HFF-Myc (cell line): ENCODE measurements at regions not wholly inside any gene's neighbourhood (a gene's known extent, or its start where the extent isn't known, plus 50 kb on each side); places are given as distances from the start of the nearest gene placed in this dataset.
"Not testable (repeated sequence)": the region's sequence is repeated elsewhere in the genome, so short reads cannot be mapped to it uniquely, and the experiment has no call there.

Experiments used
- DNase-seq: peaks from one replicate; pipeline ENCODE4 v3.0.0-alpha.2; 2011; ENCODE audit warnings: low read depth; ENCODE audit errors: extremely low read depth
- H3K4me3 ChIP-seq: replicated peaks from 2 replicates; pipeline ENCODE4 v1.5.1; 2011; ENCODE audit warnings: low read depth, mild to moderate bottlenecking, control low read depth, low read length
- CTCF ChIP-seq: IDR thresholded peaks from 2 replicates; pipeline ENCODE4 v1.5.1; 2012; ENCODE audit warnings: mild to moderate bottlenecking, low read depth, low read length, control low read depth; ENCODE audit errors: missing control alignments

DNA sequence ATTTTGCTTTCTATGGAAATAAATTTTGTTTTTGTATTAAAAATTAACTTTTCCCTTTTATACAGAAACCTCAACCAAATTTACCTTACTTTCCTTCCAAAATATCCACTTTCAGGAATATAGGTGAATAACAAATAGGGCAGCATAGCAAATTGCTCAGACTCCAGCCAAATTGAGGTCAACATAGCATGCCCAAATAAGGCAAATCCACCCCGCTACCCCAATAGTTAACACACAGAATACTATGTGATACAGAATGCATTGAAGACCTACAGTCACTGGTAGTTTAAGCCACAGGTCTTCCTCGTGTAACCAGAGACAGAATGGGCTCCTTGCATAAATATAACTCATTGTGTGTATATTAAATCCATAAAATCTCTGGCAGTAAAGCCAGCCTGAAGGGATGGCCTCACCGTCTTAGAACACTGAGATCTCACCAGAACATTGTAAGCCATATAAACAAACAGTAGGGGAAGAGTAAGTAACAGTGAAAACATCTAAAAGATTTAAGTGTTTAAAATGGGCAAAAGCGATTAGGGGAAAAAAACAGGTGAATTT, 72.2 kb downstream of the PMAIP1 start:
- no peak for DNase-seq
- TF ChIP-seq CTCF = no peak
- no peak overlapping the region for H3K4me3 ChIP-seq

DNA sequence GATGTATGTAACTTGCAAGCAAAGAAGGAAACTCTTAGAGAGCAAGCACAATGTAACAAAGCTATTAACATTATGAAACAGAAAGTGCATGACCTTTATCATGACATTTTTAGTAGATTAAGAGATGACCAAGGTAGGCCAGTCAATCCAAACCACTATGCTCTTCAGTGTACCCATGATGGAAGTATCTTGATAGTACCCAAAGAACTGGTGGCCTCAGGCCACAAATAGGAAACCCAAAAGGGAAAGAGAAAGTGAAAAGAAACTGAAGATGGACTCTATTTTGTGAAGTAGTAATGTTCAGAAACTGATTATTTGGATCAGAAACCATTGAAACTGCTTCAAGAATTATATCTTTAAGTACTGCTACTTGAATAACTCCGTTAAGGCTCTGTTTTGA, 71.3 kb downstream of the PMAIP1 start:
- H3K4me3 ChIP-seq, DNase-seq: not testable (repeated sequence)

- DNase-seq = not testable (repeated sequence)
- H3K4me3 ChIP-seq = 0 out of 2 replicates have a peak overlapping the region, but pooled peaks have one; percentile 4
Measured at GRCh38 chr18:59969477-59970028, 69.8 kb downstream of the PMAIP1 start.

DNA sequence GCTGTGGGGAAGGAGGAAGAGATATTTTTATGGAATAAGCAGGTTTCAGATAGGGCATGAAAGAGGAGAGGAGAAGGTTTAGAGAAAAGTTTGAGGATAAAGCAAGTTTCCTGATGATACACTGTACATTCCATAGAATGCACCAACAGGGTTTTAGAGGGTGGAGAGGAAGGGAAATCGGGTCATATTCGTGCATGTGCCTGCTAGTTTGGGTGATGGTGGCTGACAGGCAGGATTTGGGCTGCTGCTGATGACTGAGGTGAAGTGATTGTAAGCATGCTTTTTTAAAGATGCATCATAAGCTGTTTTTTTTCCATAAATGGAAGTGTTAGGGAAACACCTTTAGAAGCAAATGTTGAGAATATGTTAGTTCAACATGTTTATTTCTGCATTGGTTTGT, 68.8 kb downstream of the PMAIP1 start:
- no peak for TF ChIP-seq CTCF
- DNase-seq = no peak
- no peak overlapping the region for H3K4me3 ChIP-seq

- no peak overlapping the region for H3K4me3 ChIP-seq
- no peak for TF ChIP-seq CTCF
- no peak for DNase-seq
Measured at GRCh38 chr18:59967878-59968277, 68.1 kb downstream of the PMAIP1 start.

- no peak overlapping the region for H3K4me3 ChIP-seq
- TF ChIP-seq CTCF = no peak
- no peak for DNase-seq
Measured at GRCh38 chr18:59966913-59967312, 67.1 kb downstream of the PMAIP1 start.

- TF ChIP-seq CTCF = no peak
- no peak for DNase-seq
- H3K4me3 ChIP-seq = no peak overlapping the region
Measured at GRCh38 chr18:59963229-59963628, 63.4 kb downstream of the PMAIP1 start.

DNA sequence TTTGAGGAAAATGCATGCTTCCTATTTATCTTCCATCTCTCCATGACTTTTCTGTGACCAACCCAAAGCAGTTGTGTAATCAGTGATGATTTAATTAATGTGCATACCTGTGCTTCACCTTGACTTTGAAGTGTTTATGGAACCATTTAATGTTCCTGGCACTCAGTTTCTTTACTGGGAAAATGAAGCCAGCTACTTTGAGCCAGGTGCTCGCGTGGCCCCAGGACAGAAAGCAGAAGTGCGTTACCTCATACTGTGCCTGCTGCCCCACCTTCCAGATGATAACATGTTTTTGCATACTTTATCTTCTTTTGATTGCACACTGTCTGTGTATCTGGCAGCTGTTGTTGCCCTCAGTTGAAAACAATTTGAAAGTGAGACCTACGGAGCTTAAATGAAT, 61.3 kb downstream of the PMAIP1 start:
- no peak for TF ChIP-seq CTCF
- no peak for DNase-seq
- no peak overlapping the region for H3K4me3 ChIP-seq
